HCT116 (cell line): ENCODE measurements at regions not wholly inside any gene's neighbourhood (a gene's known extent, or its start where the extent isn't known, plus 50 kb on each side); places are given as distances from the start of the nearest gene placed in this dataset.

Experiments
- EGR1 ChIP-seq: IDR thresholded peaks from 2 replicates; pipeline ENCODE4 v1.6.1; 2012; ENCODE audit warnings: low read depth
- EZH2 ChIP-seq: fragments of 200-600 bp; sonication (generic); IDR thresholded peaks from 2 replicates; pipeline ENCODE4 v1.6.1; 2017; ENCODE audit warnings: antibody characterized with exemption, mixed run types
- EZH2phosphoT487 ChIP-seq: fragments of 200-600 bp; IDR thresholded peaks from 2 replicates; pipeline ENCODE4 v1.6.1; 2018; ENCODE audit warnings: antibody characterized with exemption, borderline replicate concordance
- JUND ChIP-seq: IDR thresholded peaks from 2 replicates; pipeline ENCODE4 v1.6.1; 2012
- POLR2A ChIP-seq: IDR thresholded peaks from 2 replicates; pipeline ENCODE4 v1.7.0; 2011; ENCODE audit warnings: borderline replicate concordance; ENCODE audit not compliant: insufficient read depth, insufficient read length; ENCODE audit errors: extremely low read depth
- RAD21 ChIP-seq: IDR thresholded peaks from 2 replicates; pipeline ENCODE4 v1.6.1; 2012; ENCODE audit warnings: low read depth, mild to moderate bottlenecking
- SP1 ChIP-seq: IDR thresholded peaks from 2 replicates; pipeline ENCODE4 v1.6.1; 2012; ENCODE audit warnings: low read depth
- SRF ChIP-seq: IDR thresholded peaks from 2 replicates; pipeline ENCODE4 v1.6.1; 2012; ENCODE audit warnings: low read depth
- TF ChIP-seq, protein P1 (sequence below), 3 experiments: fragments of 200-600 bp in 1 of 3; sonication (generic) in 1 of 3; IDR thresholded peaks in 2 of 3; conservative IDR thresholded peaks in 1 of 3; 2 replicates each; pipeline ENCODE4 v1.5.1; 2012 to 2017; ENCODE audit warnings: low read depth in 2 of 3, low read length in 2 of 3, antibody characterized with exemption in 1 of 3, borderline replicate concordance in 1 of 3, control low read depth in 1 of 3, mild to moderate bottlenecking in 1 of 3, mixed read lengths in 1 of 3, mixed run types in 1 of 3, moderate library complexity in 1 of 3; ENCODE audit not compliant: insufficient read depth in 1 of 3
- TF ChIP-seq, protein P2 (sequence below): IDR thresholded peaks from 2 replicates; pipeline ENCODE4 v1.6.1; 2012; ENCODE audit warnings: low read depth
- TF ChIP-seq, protein P3 (sequence below): IDR thresholded peaks from 2 replicates; pipeline ENCODE4 v1.6.1; 2011; ENCODE audit warnings: mild to moderate bottlenecking, low read length, moderate library complexity; ENCODE audit not compliant: insufficient replicate concordance; ENCODE audit errors: extremely low read depth

DNA sequence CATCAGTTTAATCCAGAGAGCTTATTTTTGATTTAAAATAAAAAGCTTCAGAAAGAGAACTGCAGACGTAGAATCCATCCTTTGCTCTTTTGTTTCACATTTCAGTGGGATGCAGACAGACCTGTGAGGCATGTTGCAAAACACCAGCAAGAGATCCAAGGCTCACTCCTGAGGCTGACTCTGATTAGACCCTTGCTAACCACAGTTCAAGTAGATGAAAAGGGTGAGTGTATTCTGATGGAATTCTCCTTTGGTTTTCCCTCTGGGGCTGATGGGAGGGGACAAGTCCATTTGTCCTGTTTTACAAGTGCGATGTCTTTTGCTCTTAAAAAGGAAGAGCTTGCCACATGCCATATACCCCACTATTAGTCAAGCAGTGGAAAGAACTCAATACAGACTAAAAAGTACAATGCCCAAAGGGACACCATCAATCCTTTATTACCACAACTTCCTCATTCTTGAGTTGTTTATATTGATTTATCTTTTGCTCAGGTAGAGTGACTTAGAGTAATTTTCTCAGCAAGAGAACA, 772.7 kb downstream of the MAFB start:
- TF ChIP-seq, protein P1, sequence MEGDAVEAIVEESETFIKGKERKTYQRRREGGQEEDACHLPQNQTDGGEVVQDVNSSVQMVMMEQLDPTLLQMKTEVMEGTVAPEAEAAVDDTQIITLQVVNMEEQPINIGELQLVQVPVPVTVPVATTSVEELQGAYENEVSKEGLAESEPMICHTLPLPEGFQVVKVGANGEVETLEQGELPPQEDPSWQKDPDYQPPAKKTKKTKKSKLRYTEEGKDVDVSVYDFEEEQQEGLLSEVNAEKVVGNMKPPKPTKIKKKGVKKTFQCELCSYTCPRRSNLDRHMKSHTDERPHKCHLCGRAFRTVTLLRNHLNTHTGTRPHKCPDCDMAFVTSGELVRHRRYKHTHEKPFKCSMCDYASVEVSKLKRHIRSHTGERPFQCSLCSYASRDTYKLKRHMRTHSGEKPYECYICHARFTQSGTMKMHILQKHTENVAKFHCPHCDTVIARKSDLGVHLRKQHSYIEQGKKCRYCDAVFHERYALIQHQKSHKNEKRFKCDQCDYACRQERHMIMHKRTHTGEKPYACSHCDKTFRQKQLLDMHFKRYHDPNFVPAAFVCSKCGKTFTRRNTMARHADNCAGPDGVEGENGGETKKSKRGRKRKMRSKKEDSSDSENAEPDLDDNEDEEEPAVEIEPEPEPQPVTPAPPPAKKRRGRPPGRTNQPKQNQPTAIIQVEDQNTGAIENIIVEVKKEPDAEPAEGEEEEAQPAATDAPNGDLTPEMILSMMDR (IDR thresholded peaks at IDR 0.05 in 2 of 3, conservative IDR thresholded peaks at IDR 0.05 in 1 of 3; ENCODE audit: borderline replicate concordance in 1 of 3, insufficient read depth in 1 of 3, low read depth in 2 of 3, low read length in 2 of 3), result no peak
- TF ChIP-seq RAD21 (no peak), POLR2A (no peak), EZH2 (no peak), SP1 (no peak), JUND (no peak), SRF (no peak), EZH2phosphoT487 (no peak), EGR1 (no peak)
- TF ChIP-seq, protein P2, sequence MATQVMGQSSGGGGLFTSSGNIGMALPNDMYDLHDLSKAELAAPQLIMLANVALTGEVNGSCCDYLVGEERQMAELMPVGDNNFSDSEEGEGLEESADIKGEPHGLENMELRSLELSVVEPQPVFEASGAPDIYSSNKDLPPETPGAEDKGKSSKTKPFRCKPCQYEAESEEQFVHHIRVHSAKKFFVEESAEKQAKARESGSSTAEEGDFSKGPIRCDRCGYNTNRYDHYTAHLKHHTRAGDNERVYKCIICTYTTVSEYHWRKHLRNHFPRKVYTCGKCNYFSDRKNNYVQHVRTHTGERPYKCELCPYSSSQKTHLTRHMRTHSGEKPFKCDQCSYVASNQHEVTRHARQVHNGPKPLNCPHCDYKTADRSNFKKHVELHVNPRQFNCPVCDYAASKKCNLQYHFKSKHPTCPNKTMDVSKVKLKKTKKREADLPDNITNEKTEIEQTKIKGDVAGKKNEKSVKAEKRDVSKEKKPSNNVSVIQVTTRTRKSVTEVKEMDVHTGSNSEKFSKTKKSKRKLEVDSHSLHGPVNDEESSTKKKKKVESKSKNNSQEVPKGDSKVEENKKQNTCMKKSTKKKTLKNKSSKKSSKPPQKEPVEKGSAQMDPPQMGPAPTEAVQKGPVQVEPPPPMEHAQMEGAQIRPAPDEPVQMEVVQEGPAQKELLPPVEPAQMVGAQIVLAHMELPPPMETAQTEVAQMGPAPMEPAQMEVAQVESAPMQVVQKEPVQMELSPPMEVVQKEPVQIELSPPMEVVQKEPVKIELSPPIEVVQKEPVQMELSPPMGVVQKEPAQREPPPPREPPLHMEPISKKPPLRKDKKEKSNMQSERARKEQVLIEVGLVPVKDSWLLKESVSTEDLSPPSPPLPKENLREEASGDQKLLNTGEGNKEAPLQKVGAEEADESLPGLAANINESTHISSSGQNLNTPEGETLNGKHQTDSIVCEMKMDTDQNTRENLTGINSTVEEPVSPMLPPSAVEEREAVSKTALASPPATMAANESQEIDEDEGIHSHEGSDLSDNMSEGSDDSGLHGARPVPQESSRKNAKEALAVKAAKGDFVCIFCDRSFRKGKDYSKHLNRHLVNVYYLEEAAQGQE, result no peak
- TF ChIP-seq, protein P3, sequence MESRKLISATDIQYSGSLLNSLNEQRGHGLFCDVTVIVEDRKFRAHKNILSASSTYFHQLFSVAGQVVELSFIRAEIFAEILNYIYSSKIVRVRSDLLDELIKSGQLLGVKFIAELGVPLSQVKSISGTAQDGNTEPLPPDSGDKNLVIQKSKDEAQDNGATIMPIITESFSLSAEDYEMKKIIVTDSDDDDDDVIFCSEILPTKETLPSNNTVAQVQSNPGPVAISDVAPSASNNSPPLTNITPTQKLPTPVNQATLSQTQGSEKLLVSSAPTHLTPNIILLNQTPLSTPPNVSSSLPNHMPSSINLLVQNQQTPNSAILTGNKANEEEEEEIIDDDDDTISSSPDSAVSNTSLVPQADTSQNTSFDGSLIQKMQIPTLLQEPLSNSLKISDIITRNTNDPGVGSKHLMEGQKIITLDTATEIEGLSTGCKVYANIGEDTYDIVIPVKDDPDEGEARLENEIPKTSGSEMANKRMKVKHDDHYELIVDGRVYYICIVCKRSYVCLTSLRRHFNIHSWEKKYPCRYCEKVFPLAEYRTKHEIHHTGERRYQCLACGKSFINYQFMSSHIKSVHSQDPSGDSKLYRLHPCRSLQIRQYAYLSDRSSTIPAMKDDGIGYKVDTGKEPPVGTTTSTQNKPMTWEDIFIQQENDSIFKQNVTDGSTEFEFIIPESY, result no peak
